Lung (tissue), 11 donors: ENCODE measurements at regions not wholly inside any gene's neighbourhood (a gene's known extent, or its start where the extent isn't known, plus 50 kb on each side); places are given as distances from the start of the nearest gene placed in this dataset.

Experiments
- ATAC-seq: fragments of 200-7000 bp; cut with Tn5 transposase; one replicate; pipeline ENCODE4 v1.9.1; 2020; ENCODE audit warnings: moderate number of reproducible peaks; ENCODE audit not compliant: insufficient read depth, low FRiP score
- DNase-seq, 3 donors: peaks; one replicate each; pipeline ENCODE4 v3.0.0-alpha.2; 2013 to 2017
- H3K27ac ChIP-seq, 2 donors: one replicate each; pipeline ENCODE4 v1.5.1; 2013; ENCODE audit warnings: mild to moderate bottlenecking in 2 of 2, moderate library complexity in 2 of 2, control low read depth in 1 of 2, inconsistent platforms in 1 of 2, low read depth in 1 of 2, low read length in 1 of 2
- H3K27me3 ChIP-seq, 3 donors: one replicate each; pipeline ENCODE4 v1.5.1; 2013; ENCODE audit warnings: low read length in 2 of 3; ENCODE audit not compliant: control insufficient read depth in 3 of 3, insufficient read depth in 3 of 3
- H3K36me3 ChIP-seq, 4 donors: one replicate each; pipeline ENCODE4 v1.5.1; 2013; ENCODE audit warnings: low read length in 4 of 4, mild to moderate bottlenecking in 1 of 4, moderate library complexity in 1 of 4; ENCODE audit not compliant: control insufficient read depth in 4 of 4, insufficient read depth in 4 of 4
- H3K4me1 ChIP-seq, 5 donors: one replicate each; pipeline ENCODE4 v1.5.1; 2013; ENCODE audit warnings: low read length in 5 of 5, mild to moderate bottlenecking in 2 of 5, moderate library complexity in 1 of 5; ENCODE audit not compliant: control insufficient read depth in 5 of 5, insufficient read depth in 5 of 5
- H3K4me3 ChIP-seq: one replicate; pipeline ENCODE4 v1.5.1; 2013; ENCODE audit warnings: mild to moderate bottlenecking, control low read depth, moderate library complexity
- H3K9ac ChIP-seq, 2 donors: one replicate each; pipeline ENCODE4 v1.5.1; 2013; ENCODE audit warnings: low read length in 2 of 2, control low read depth in 1 of 2; ENCODE audit not compliant: insufficient read depth in 1 of 2
- H3K9me3 ChIP-seq, 4 donors: one replicate each; pipeline ENCODE4 v1.5.1; 2013; ENCODE audit warnings: low read length in 3 of 4, mild to moderate bottlenecking in 1 of 4, moderate library complexity in 1 of 4; ENCODE audit not compliant: control insufficient read depth in 4 of 4, insufficient read depth in 3 of 4
- WGBS, 2 donors: extraction: QIAGEN DNeasy Blood & Tissue Kit; methylation state at CpG; one replicate each; pipeline ENCODE4 v1.1.7; 2013; 5-methylcytosine and 5-hydroxymethylcytosine counted together
- TF ChIP-seq, protein P1 (sequence below): IDR thresholded peaks from 2 replicates; pipeline ENCODE4 v1.5.1; 2012; ENCODE audit warnings: mild to moderate bottlenecking; ENCODE audit errors: control extremely low read depth, extremely low read depth
- donor health status: control.
- donor health status: control.
- donor health status: Bipolar disorder and iron deficiency.
- donor health status: healthy.
- donor health status: DM: yes; HTN: yes; CAD: no.

DNA sequence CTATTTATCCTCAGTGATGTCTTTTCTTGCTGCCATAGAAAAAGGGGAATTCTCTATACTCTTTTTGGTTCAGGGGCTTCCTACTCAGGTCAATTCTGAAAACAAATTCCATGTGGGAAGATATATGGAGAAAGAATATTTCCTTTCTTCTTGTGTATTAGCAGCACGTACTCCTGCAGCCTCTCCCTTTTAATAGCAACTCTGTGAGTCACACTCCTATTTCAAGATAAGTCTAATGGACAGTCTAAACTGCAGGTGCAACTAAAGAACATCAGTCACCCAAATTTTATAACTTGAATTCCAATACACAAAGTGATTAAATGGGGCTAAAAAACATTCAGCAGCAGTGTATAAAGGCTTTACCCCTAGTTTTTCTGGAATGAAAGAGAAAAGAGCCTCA, 942.2 kb downstream of the CNTNAP5 start:
- WGBS, 2 donors, result 37 to 77% methylated on average over 1 of the region's 1 CpG
- no peak overlapping the region for H3K9ac ChIP-seq

DNA sequence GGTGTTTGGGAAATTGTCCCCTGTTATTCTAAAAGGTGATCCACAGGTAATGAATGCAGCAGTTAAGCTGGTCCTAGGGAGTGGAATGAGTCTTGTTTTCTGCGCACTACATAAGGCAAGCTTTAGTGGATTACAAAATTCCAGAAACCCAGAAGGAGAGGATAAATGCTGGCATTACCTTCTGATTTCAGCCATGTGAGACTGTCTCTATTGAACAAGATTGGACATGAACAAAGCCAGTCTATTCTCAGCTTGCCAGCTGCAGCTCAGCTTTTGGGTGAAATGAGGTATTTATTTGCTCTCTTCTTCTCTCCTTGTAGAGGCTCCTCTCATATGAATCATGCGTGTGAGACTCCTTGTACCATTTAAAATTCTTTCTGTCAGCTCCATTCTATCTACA, 944.9 kb downstream of the CNTNAP5 start:
- Histone ChIP-seq H3K4me1 (no peaks in the 10 kb centered on the region), H3K27me3 (no peaks in the 10 kb centered on the region), H3K9me3 (no peaks in the 10 kb centered on the region), H3K27ac (no peak overlapping the region), H3K4me3 (no peak overlapping the region), H3K9ac (no peak overlapping the region), H3K36me3 (no peaks in the 10 kb centered on the region)
- TF ChIP-seq, protein P1, sequence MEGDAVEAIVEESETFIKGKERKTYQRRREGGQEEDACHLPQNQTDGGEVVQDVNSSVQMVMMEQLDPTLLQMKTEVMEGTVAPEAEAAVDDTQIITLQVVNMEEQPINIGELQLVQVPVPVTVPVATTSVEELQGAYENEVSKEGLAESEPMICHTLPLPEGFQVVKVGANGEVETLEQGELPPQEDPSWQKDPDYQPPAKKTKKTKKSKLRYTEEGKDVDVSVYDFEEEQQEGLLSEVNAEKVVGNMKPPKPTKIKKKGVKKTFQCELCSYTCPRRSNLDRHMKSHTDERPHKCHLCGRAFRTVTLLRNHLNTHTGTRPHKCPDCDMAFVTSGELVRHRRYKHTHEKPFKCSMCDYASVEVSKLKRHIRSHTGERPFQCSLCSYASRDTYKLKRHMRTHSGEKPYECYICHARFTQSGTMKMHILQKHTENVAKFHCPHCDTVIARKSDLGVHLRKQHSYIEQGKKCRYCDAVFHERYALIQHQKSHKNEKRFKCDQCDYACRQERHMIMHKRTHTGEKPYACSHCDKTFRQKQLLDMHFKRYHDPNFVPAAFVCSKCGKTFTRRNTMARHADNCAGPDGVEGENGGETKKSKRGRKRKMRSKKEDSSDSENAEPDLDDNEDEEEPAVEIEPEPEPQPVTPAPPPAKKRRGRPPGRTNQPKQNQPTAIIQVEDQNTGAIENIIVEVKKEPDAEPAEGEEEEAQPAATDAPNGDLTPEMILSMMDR, result no peak
- 84 to 96% methylated on average over 2 of the region's 2 CpGs for WGBS, 2 donors
- ATAC-seq (no peak), DNase-seq (no peak)

More for the DNA sequence above, 942.2 kb downstream of the CNTNAP5 start:
- H3K9me3 ChIP-seq, result no peaks in the 10 kb centered on the region
- ATAC-seq, result no peak
- DNase-seq, result no peak
- no peak overlapping the region for H3K4me3 ChIP-seq
- no peaks in the 10 kb centered on the region for H3K4me1 ChIP-seq
- H3K27me3 ChIP-seq, result no peaks in the 10 kb centered on the region
- H3K27ac ChIP-seq, result no peak overlapping the region
- no peaks in the 10 kb centered on the region for H3K36me3 ChIP-seq
- TF ChIP-seq, protein P1, result no peak

DNA sequence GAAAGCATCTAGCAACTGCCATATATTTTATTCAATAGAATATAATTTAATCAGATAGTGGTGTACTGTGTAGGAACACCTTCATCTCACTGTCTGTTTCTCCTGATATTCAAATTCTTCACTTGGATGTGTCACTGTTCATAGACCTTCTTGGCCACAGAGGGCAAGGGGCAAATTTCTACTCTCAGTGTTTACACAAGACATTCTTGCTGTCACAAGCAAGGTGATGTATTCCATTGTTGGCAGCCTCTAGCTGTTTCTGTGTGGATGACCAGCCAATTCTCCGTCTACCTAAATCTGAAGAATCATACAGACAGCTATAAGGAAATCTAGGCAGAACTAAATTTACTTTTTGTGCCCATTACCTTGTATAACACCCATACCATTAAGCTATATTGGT, 948.3 kb downstream of the CNTNAP5 start:
- no peak for ATAC-seq
- H3K4me1 ChIP-seq, result no peaks in the 10 kb centered on the region
- TF ChIP-seq, protein P1, result no peak
- no peak overlapping the region for H3K27ac ChIP-seq
- no peak for DNase-seq
- peaks cover 0 to 3% (median 0%) of the 10 kb centered on the region in 4 donors for H3K9me3 ChIP-seq
- no peaks in the 10 kb centered on the region for H3K36me3 ChIP-seq
- H3K27me3 ChIP-seq, result no peaks in the 10 kb centered on the region
- no peak overlapping the region for H3K9ac ChIP-seq
- 60 to 66% methylated on average over 1 of the region's 1 CpG for WGBS, 2 donors
- no peak overlapping the region for H3K4me3 ChIP-seq

DNA sequence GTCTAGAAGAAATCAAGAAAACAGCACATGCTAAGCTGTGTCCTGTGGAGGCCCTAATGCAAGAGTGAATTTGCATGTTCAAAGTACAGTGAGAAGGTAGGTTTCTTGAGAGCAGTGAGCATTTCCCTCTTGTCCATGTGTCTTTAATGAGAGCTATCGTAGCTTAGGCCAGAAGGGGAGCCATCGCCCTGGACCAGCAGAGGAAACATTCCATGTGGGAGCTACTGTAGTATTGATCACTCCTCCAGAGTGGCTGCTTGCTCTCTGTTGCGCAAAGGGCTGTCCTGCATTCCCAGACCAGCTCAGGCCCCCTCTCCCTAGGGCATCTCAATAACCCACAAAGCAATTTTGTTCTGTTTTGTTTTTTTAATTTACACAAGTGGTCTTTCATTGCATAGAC, 950.1 kb downstream of the CNTNAP5 start:
- TF ChIP-seq, protein P1, result no peak
- no peak overlapping the region for H3K27ac ChIP-seq
- H3K9ac ChIP-seq, result no peak overlapping the region
- H3K27me3 ChIP-seq, result no peaks in the 10 kb centered on the region
- ATAC-seq (no peak), DNase-seq (no peak)
- 86 to 88% methylated on average over 3 of the region's 3 CpGs for WGBS, 2 donors
- H3K36me3 ChIP-seq, result no peaks in the 10 kb centered on the region
- no peaks in the 10 kb centered on the region for H3K4me1 ChIP-seq
- H3K4me3 ChIP-seq, result no peak overlapping the region
- H3K9me3 ChIP-seq, result peaks cover 0 to 3% (median 0%) of the 10 kb centered on the region in 4 donors
